Neural progenitor cell (in vitro differentiated cells): ENCODE measurements at regions not wholly inside any gene's neighbourhood (a gene's known extent, or its start where the extent isn't known, plus 50 kb on each side); places are given as distances from the start of the nearest gene placed in this dataset.

Source experiments
- CTCF ChIP-seq: fragments of 200-600 bp; sonication (generic); IDR thresholded peaks from 2 replicates; pipeline ENCODE4 v1.5.1; 2017; ENCODE audit warnings: antibody characterized with exemption, mild to moderate bottlenecking
- EZH2 ChIP-seq: fragments of 200-600 bp; sonication (generic); IDR thresholded peaks from 2 replicates; pipeline ENCODE4 v1.6.1; 2017; ENCODE audit warnings: antibody characterized with exemption, mild to moderate bottlenecking, moderate library complexity
- EZH2phosphoT487 ChIP-seq: fragments of 200-600 bp; sonication (generic); IDR thresholded peaks from 2 replicates; pipeline ENCODE4 v1.6.1; 2017; ENCODE audit warnings: antibody characterized with exemption

DNA sequence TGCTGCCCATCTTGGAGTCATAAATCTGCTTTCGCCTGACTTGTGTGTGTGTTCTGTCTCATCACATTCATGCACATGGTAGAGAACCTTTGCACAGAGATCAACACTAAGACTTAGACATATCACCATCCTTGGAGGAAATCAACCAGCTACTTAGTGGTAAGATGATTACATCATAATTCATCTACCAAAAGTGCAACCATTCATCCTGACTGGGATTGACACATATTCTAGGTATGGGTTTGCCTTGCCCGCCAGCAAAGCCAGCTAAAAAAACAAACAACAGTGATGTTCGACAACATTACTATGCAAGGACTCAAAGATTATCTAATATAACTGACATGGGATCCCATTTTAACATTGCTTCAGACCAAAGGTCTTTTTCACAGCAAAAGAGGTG, 228.7 kb downstream of the NUAK1 start:
- TF ChIP-seq CTCF (no peak), EZH2 (no peak), EZH2phosphoT487 (no peak)
